ENCODE measurements at regions not wholly inside any gene's neighbourhood (a gene's known extent, or its start where the extent isn't known, plus 50 kb on each side); places are given as distances from the start of the nearest gene placed in this dataset.

DNA sequence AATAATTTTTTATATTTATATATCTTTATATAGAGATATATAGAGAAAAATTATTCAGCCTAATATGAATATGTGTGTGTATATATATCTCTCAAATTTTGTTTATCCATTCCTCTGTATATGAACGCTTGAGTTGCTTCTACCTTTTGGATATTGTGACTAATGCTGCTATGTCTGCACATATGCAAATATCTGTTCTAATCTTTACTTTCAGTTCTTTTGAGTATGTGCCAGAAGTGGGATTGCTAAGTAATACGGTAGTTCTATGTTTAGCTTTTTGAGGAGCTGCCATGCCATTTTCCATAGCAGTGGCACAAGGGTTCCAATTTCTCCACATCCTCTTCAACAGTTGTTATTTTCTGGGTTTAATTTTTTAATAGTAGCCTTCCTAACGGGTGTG lies 72.8 kb upstream of the CEP85L start:
- Mint-ChIP-seq H3K9me3 (no peaks in the 10 kb centered on the region), H3K4me1 (peaks cover 20% of the 10 kb centered on the region), H3K36me3 (ENCODE audit: low read depth) (no peaks in the 10 kb centered on the region), H3K4me3 (no peak overlapping the region), H3K27me3 (ENCODE audit: low read depth) (no peaks in the 10 kb centered on the region), H3K27ac (no peak overlapping the region)
- TF ChIP-seq, protein P1, sequence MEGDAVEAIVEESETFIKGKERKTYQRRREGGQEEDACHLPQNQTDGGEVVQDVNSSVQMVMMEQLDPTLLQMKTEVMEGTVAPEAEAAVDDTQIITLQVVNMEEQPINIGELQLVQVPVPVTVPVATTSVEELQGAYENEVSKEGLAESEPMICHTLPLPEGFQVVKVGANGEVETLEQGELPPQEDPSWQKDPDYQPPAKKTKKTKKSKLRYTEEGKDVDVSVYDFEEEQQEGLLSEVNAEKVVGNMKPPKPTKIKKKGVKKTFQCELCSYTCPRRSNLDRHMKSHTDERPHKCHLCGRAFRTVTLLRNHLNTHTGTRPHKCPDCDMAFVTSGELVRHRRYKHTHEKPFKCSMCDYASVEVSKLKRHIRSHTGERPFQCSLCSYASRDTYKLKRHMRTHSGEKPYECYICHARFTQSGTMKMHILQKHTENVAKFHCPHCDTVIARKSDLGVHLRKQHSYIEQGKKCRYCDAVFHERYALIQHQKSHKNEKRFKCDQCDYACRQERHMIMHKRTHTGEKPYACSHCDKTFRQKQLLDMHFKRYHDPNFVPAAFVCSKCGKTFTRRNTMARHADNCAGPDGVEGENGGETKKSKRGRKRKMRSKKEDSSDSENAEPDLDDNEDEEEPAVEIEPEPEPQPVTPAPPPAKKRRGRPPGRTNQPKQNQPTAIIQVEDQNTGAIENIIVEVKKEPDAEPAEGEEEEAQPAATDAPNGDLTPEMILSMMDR (IDR thresholded peaks at IDR 0.05; ENCODE audit: unreplicated experiment in 3 of 3): no peak

DNA sequence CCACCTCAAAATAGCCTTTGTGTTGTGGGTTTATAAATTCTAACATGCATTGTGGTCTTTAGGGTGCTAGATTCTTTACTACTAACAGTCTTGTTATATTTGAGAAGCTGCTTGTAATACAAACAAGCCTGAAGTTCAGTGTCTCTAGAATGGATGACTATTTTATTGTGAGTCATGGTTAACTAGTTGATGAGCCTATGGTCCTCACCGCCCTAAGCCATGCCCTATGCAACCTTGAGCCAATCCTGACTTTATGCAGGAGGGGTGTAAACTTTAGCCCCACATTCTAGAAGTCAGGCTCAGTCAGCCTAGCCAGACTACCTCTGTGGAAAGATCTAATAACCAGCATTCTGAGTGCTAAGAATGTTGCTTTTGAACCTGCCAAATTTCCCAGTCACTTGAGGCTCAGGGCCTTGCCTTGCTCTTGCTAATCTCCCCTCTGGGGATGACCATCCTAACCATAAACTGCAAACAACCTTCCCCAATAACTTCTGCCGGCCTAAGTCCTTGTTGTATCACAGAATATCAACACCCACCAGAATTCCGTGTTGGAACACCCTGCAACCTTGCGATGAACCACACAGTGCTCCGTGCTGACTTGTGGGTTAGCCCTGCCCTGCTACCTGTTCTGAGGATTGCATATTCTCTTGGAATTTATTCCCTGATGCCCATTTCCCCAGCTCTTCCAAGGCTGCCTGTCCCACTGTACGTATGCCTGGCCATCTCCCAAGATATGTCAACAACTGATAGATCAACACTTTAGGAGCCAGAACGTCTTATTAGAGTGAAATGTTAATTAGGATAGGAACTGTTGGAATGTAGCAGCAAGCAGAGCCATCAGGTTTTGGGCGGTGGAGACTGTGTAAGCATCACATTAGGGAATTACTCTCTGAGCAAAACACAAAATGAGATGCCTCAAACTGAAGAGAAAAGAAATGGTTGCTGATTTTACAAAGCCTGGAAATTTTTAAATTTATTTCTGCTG lies 71.7 kb upstream of the CEP85L start:
- Mint-ChIP-seq H3K27ac (no peak overlapping the region), H3K4me3 (no peak overlapping the region), H3K4me1 (peaks cover 24% of the 10 kb centered on the region), H3K9me3 (no peaks in the 10 kb centered on the region), H3K36me3 (ENCODE audit: low read depth) (no peaks in the 10 kb centered on the region), H3K27me3 (ENCODE audit: low read depth) (peaks cover 2% of the 10 kb centered on the region)
- TF ChIP-seq, protein P1 (IDR thresholded peaks at IDR 0.05; ENCODE audit: unreplicated experiment in 3 of 3): no peak

DNA sequence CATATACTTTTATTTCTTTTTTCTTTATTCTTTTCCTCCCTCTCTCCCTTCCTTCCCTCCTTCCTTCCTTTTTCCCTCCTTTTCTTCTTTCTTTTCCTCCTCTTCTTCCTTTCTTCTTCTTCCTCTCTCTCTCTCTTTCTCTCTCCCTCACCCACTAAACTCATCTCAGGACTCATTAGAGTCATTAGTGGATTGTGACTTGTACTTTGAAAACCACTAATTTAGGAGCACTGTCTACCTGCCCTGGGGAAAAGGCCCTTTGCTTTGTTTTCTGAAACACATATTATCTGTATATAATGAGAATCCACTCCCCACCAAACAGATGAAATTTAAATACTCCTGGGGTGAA lies 68.7 kb upstream of the CEP85L start:
- Mint-ChIP-seq H3K27me3 (ENCODE audit: low read depth) (peaks cover 6% of the 10 kb centered on the region), H3K4me1 (peaks cover 24% of the 10 kb centered on the region), H3K27ac (peak overlapping the region in 1 of 3 experiments; percentile 52), H3K4me3 (no peak overlapping the region), H3K9me3 (no peaks in the 10 kb centered on the region), H3K36me3 (ENCODE audit: low read depth) (no peaks in the 10 kb centered on the region)
- TF ChIP-seq, protein P1 (IDR thresholded peaks at IDR 0.05; ENCODE audit: unreplicated experiment in 3 of 3): no peak

DNA sequence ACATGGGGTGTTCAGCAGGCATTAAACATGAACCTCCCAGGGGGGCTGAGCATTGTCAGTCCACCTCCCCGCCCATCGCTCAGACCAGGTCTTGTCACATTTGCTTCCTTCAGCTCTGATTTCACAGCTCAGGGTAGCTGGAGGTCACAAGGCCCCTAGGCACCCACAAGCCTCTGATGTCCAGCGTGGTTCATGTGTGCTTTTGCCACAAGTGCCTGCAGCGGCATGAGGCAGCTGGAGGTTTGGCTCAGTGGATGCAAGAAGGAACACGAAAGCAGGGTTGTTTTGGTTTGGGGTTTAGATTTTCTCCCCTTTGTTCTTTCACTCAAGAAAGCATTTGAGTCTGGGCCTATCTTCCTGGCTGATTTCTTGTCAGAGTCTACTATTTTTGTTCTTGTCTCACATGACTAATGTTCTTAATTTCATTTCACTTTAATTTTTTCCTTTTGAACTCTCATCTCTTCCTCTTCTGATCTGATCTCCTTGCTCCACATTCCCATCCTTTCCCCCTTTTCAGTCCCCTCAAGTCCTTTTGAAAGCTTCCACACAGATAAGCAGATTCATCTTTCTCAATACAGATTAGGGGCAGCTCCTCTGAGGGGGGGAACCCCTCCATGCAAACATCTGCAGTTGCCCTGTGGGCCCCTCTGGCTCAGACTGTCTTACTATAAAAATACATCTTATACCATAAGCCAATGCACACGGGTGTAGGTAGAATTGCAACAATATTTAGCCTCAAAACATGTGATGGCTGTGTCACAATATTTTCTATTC lies 68.1 kb upstream of the CEP85L start:
- TF ChIP-seq, protein P1 (IDR thresholded peaks at IDR 0.05; ENCODE audit: unreplicated experiment in 3 of 3): no peak
- Mint-ChIP-seq H3K27ac (peak overlapping the region; percentile 31 to 52 (median 48)), H3K27me3 (ENCODE audit: low read depth) (peaks cover 6% of the 10 kb centered on the region), H3K36me3 (ENCODE audit: low read depth) (no peaks in the 10 kb centered on the region), H3K4me3 (no peak overlapping the region), H3K9me3 (no peaks in the 10 kb centered on the region), H3K4me1 (peaks cover 24% of the 10 kb centered on the region)

DNA sequence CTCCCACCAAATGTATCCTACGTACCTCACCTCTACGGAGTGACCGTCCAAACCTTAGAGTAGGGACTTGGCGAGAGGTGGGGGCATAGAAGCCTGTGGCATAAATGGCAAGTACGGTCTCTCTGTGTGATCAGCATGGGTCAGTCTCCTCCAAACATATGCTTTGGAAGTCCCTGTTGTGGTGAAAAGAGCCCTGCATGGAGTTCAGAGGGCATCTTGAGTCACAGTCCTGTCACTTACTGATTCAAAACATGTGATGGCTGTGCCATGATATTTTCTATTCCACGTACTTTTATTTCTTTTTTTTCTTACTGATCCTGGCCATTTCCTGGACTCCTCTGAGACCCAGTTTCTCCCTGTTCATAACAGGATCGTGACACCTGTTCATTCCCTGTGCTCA lies 67.5 kb upstream of the CEP85L start:
- H3K36me3 Mint-ChIP-seq (ENCODE audit: low read depth): no peaks in the 10 kb centered on the region

More for the DNA sequence above, 67.5 kb upstream of the CEP85L start:
- Mint-ChIP-seq H3K4me1 (peaks cover 19% of the 10 kb centered on the region), H3K27ac (no peak overlapping the region), H3K27me3 (ENCODE audit: low read depth) (peaks cover 6% of the 10 kb centered on the region), H3K4me3 (no peak overlapping the region), H3K9me3 (no peaks in the 10 kb centered on the region)
- TF ChIP-seq, protein P1 (IDR thresholded peaks at IDR 0.05; ENCODE audit: unreplicated experiment in 3 of 3): no peak

Measured in nephron (organoid).